ENCODE measurements at regions not wholly inside any gene's neighbourhood (a gene's known extent, or its start where the extent isn't known, plus 50 kb on each side); places are given as distances from the start of the nearest gene placed in this dataset.

DNA sequence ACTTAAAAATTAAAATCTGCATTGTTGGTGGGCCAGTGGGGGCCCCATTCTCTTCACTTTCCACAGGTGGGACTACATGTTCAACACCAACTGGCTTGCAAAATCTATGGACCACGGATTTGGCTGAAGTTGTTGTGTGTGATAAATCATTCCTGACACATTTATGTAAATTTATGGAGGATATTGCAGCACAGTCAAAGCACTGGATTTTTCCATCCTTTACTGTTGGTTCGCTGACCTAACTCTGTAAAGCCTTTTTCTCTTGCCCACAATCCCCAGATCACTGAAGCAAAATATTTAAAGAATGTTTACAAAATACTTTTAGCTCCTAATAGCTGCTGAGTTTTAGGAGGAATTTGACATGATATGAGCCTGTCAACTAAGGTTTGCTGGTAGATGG lies 219.7 kb upstream of the PRICKLE1 start:
- Histone ChIP-seq H3K9me3 (no peaks in the 10 kb centered on the region), H3K27ac (no peak overlapping the region), H3K27me3 (ENCODE audit: low read depth) (no peaks in the 10 kb centered on the region), H3K4me1 (no peaks in the 10 kb centered on the region), H3K4me3 (no peak overlapping the region), H3K36me3 (no peaks in the 10 kb centered on the region)
- intact Hi-C loops (cut with DNase I) = no loop called here
- no peak for ATAC-seq
- TF ChIP-seq, protein P1, sequence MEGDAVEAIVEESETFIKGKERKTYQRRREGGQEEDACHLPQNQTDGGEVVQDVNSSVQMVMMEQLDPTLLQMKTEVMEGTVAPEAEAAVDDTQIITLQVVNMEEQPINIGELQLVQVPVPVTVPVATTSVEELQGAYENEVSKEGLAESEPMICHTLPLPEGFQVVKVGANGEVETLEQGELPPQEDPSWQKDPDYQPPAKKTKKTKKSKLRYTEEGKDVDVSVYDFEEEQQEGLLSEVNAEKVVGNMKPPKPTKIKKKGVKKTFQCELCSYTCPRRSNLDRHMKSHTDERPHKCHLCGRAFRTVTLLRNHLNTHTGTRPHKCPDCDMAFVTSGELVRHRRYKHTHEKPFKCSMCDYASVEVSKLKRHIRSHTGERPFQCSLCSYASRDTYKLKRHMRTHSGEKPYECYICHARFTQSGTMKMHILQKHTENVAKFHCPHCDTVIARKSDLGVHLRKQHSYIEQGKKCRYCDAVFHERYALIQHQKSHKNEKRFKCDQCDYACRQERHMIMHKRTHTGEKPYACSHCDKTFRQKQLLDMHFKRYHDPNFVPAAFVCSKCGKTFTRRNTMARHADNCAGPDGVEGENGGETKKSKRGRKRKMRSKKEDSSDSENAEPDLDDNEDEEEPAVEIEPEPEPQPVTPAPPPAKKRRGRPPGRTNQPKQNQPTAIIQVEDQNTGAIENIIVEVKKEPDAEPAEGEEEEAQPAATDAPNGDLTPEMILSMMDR (IDR thresholded peaks at IDR 0.05) = no peak
- DNase-seq = no peak

DNA sequence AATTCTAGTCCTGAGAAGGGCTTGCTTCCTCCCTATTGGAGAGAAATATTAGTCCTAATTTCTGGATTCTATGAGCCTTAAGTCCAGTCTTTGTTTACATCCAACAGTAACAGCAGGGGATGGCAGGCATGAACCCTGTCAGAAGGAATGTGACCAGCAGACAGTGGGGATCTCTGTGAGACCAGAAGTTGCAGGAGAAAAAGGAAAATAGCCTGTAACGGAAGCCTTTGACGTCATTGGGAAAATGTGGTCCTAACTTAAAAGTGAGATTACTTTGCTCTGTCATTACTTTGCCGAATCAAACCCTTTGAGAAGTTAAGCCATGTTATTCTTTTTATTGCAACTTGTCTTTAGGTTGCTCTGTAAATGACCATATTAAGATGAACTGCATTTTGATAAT lies 218.2 kb upstream of the PRICKLE1 start:
- no peak for ATAC-seq
- intact Hi-C loops (cut with DNase I) = no loop called here

DNA sequence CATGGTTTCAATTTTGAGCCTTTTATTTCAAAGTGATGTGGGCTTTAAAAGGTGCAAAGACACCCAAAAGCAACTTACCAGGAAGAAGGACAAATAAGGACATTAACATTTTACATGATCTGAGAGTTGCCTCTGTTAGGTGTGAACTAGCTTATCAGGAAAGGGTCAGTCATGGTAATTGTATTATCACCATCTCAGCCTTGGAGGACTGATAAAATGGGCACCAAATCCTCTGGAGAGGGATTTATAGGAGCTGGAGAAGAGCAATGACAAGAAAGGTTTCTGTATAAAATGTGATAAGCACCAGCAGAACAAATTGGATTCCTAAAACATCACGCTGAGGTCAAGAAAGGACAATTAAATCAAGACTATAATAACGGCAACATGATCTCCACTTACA lies 217.7 kb upstream of the PRICKLE1 start:
- intact Hi-C loops (cut with DNase I) = no loop called here
- no peaks in the 10 kb centered on the region for H3K4me1 ChIP-seq

More for the DNA sequence above, 218.2 kb upstream of the PRICKLE1 start:
- Histone ChIP-seq H3K4me1 (no peaks in the 10 kb centered on the region), H3K27ac (no peak overlapping the region), H3K4me3 (no peak overlapping the region), H3K9me3 (no peaks in the 10 kb centered on the region), H3K36me3 (no peaks in the 10 kb centered on the region), H3K27me3 (ENCODE audit: low read depth) (no peaks in the 10 kb centered on the region)
- DNase-seq = no peak
- TF ChIP-seq, protein P1 (IDR thresholded peaks at IDR 0.05) = no peak

DNA sequence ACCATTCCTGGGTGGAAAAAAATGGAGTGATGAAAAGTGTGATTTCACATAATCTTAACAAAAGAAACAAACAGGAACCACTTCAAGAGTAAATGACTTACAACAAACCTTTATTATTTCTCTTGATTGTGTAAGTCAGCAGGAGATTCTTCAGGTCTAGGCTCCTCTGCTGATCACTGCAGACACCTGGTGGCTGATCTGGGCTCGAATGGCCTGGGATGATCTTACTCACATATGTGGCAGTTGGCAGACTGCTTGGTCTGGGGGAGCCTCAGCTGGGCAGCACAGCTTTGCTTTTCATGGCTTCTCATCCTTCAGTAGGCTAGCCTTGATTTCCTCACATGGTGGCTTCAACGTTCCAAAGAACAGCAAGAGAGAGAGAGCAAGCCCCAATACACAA lies 215.4 kb upstream of the PRICKLE1 start:
- no peaks in the 10 kb centered on the region for H3K9me3 ChIP-seq
- H3K27ac ChIP-seq = no peak overlapping the region
- no peak overlapping the region for H3K4me3 ChIP-seq
- H3K36me3 ChIP-seq = no peaks in the 10 kb centered on the region
- TF ChIP-seq, protein P1 (IDR thresholded peaks at IDR 0.05) = no peak
- intact Hi-C loops (cut with DNase I) = no loop called here
- ATAC-seq = no peak
- H3K4me1 ChIP-seq = no peaks in the 10 kb centered on the region
- DNase-seq = no peak
- H3K27me3 ChIP-seq (ENCODE audit: low read depth) = no peaks in the 10 kb centered on the region

More for the DNA sequence above, 217.7 kb upstream of the PRICKLE1 start:
- Histone ChIP-seq H3K36me3 (no peaks in the 10 kb centered on the region), H3K27ac (no peak overlapping the region), H3K9me3 (no peaks in the 10 kb centered on the region), H3K27me3 (ENCODE audit: low read depth) (no peaks in the 10 kb centered on the region), H3K4me3 (no peak overlapping the region)
- DNase-seq (no peak), ATAC-seq (no peak)
- TF ChIP-seq, protein P1 (IDR thresholded peaks at IDR 0.05) = no peak

DNA sequence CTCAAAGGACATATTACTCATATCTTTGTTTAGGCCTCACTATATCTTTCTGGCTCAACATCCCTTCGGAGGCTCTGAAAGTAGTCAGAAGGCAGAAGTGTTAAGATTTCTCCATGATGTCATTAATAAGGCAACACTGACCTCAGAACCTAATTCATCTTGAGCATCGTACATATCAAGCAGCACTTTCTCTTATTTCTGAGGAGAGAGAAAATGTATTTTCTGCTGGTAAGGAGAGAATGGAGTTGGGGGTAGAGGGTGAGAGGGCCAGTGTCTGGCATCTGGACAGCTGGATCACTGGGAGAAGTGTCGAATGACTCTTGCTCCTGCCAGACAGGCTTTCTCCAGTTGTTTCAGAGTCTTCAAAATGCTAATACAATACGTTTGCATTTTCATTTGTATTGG lies 213.2 kb upstream of the PRICKLE1 start:
- DNase-seq (no peak), ATAC-seq (no peak)
- no peaks in the 10 kb centered on the region for H3K36me3 ChIP-seq
- intact Hi-C loops (cut with DNase I) = no loop called here
- no peaks in the 10 kb centered on the region for H3K9me3 ChIP-seq
- TF ChIP-seq, protein P1 (IDR thresholded peaks at IDR 0.05) = no peak
- H3K27me3 ChIP-seq (ENCODE audit: low read depth) = no peaks in the 10 kb centered on the region
- H3K27ac ChIP-seq = no peak overlapping the region
- no peaks in the 10 kb centered on the region for H3K4me1 ChIP-seq
- H3K4me3 ChIP-seq = no peak overlapping the region

DNA sequence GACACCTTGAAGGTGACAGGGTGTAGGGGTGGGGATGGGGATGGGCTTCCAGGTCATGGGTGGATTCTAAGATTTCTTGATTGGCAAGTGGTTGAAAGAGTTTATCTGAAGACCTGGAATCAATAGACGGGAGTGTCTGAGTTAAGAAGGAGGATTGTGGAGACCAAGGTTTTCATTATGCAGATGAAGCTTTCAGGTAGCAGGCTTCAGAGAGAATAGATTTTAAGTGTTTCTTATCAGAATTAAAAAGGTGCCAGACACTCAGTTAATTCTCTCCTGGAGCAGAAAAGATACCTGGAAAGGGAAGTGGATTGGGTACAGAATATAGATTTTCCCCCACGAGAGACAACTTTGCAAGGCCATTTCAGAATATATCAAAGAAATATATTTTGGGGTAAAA lies 211.7 kb upstream of the PRICKLE1 start:
- DNase-seq (no peak), ATAC-seq (no peak)
- Histone ChIP-seq H3K27me3 (ENCODE audit: low read depth) (no peaks in the 10 kb centered on the region), H3K9me3 (no peaks in the 10 kb centered on the region), H3K4me3 (no peak overlapping the region), H3K36me3 (no peaks in the 10 kb centered on the region), H3K4me1 (no peaks in the 10 kb centered on the region), H3K27ac (no peak overlapping the region)
- intact Hi-C loops (cut with DNase I) = no loop called here
- TF ChIP-seq, protein P1 (IDR thresholded peaks at IDR 0.05) = no peak

Data from lower lobe of right lung (tissue), 2 donors.